Mucosa of descending colon (tissue), 3 donors: ENCODE measurements at regions not wholly inside any gene's neighbourhood (a gene's known extent, or its start where the extent isn't known, plus 50 kb on each side); places are given as distances from the start of the nearest gene placed in this dataset.

Experiments used
- ATAC-seq: fragments of 200-7000 bp; cut with Tn5 transposase; one replicate; pipeline ENCODE4 v1.9.1; 2020; ENCODE audit warnings: mild to moderate bottlenecking, moderate library complexity
- DNase-seq, 3 donors: peaks; one replicate each; pipeline ENCODE4 v3.0.0-alpha.2; 2020
- H3K36me3 ChIP-seq: fragments of 200-600 bp; one replicate; pipeline ENCODE4 v1.8.0; 2021; ENCODE audit warnings: low read depth, mild to moderate bottlenecking
- H3K4me1 ChIP-seq: fragments of 200-600 bp; one replicate; pipeline ENCODE4 v1.8.0; 2021; ENCODE audit warnings: low read depth, mild to moderate bottlenecking
- H3K4me3 ChIP-seq: fragments of 200-600 bp; one replicate; pipeline ENCODE4 v1.8.0; 2021; ENCODE audit warnings: mild to moderate bottlenecking
- H3K9me3 ChIP-seq: fragments of 200-600 bp; one replicate; pipeline ENCODE4 v1.8.0; 2021; ENCODE audit warnings: mild to moderate bottlenecking
- CTCF ChIP-seq: fragments of 200-600 bp; IDR thresholded peaks from one replicate; pipeline ENCODE4 v1.8.0; 2022; ENCODE audit warnings: antibody characterized with exemption, mild to moderate bottlenecking
- intact Hi-C, 2 donors: fragments of 100-400 bp; cut with DNase I in 1 of 2; cut with micrococcal nuclease in 1 of 2; formaldehyde crosslinking; loops; one replicate each; pipeline versions ENCODE4 v1.11.0 to v1.11.1; 2022; cut with DNase I, micrococcal nuclease
- donor health status: DM: no; HTN: no; CAD: no; lungs with moderate emphysema.
- donor health status: DM: no; HTN: no; CAD: no.
- donor health status: DM: no; HTN: yes; CAD: no.

GRCh38 chr20:4082406-4083097 is 66.1 kb upstream of the SMOX start:
- ATAC-seq (peak; percentile 48), DNase-seq (peak; percentile 39 to 53 (median 41))
- no peaks in the 10 kb centered on the region for H3K4me1 ChIP-seq
- H3K9me3 ChIP-seq, result no peaks in the 10 kb centered on the region
- H3K4me3 ChIP-seq, result no peak overlapping the region
- TF ChIP-seq CTCF, result no peak
- H3K36me3 ChIP-seq, result no peaks in the 10 kb centered on the region
- intact Hi-C loops, result loop anchor here in 1 of 2 donors (10.0 kb wide), 1 partner anchor 68 kb away; the partner anchor contains the start of gene RNF24

- intact Hi-C loops, result loop anchor here in 1 of 2 donors (10.0 kb wide), 1 partner anchor 67 kb away; the partner anchor contains the start of gene RNF24
- Histone ChIP-seq H3K36me3 (no peaks in the 10 kb centered on the region), H3K9me3 (no peaks in the 10 kb centered on the region), H3K4me1 (no peaks in the 10 kb centered on the region), H3K4me3 (no peak overlapping the region)
- ATAC-seq (no peak), DNase-seq (no peak)
- TF ChIP-seq CTCF, result no peak
These were observed 66.1 kb upstream of the RNF24 start for GRCh38 chr20:4081421-4081820.

GRCh38 chr20:4076671-4077070 is 61.3 kb upstream of the RNF24 start:
- Histone ChIP-seq H3K9me3 (no peaks in the 10 kb centered on the region), H3K36me3 (no peaks in the 10 kb centered on the region), H3K4me1 (no peaks in the 10 kb centered on the region), H3K4me3 (no peak overlapping the region)
- ATAC-seq (no peak), DNase-seq (no peak)
- TF ChIP-seq CTCF, result no peak
- intact Hi-C loops, result loop anchor here in 1 of 2 donors (5.0 to 10.0 kb wide), 2 partner anchors 64 to 402 kb away; no protein-coding TSS in a partner anchor

GRCh38 chr20:4076033-4076432 is 60.7 kb upstream of the RNF24 start:
- Histone ChIP-seq H3K4me1 (no peaks in the 10 kb centered on the region), H3K36me3 (no peaks in the 10 kb centered on the region), H3K4me3 (no peak overlapping the region), H3K9me3 (no peaks in the 10 kb centered on the region)
- intact Hi-C loops, result loop anchor here in 1 of 2 donors (5.0 to 10.0 kb wide), 2 partner anchors 64 to 401 kb away; no protein-coding TSS in a partner anchor
- no peak for DNase-seq
- ATAC-seq, result no peak
- TF ChIP-seq CTCF, result no peak

GRCh38 chr20:4074877-4075455 is 59.6 kb upstream of the RNF24 start:
- intact Hi-C loops, result loop anchor here in 1 of 2 donors (5.0 to 10.0 kb wide), 2 partner anchors 63 to 400 kb away; no protein-coding TSS in a partner anchor
- ATAC-seq (no peak), DNase-seq (no peak)
- Histone ChIP-seq H3K4me3 (no peak overlapping the region), H3K36me3 (no peaks in the 10 kb centered on the region), H3K9me3 (no peaks in the 10 kb centered on the region), H3K4me1 (no peaks in the 10 kb centered on the region)
- no peak for TF ChIP-seq CTCF
